LNCAP (cell line): ENCODE measurements at regions not wholly inside any gene's neighbourhood (a gene's known extent, or its start where the extent isn't known, plus 50 kb on each side); places are given as distances from the start of the nearest gene placed in this dataset.

Experiments used
- CTCF ChIP-seq: fragments of 450-650 bp; IDR thresholded peaks from 2 replicates; pipeline ENCODE4 v1.5.1; 2017; ENCODE audit warnings: mild to moderate bottlenecking

GRCh38 chr10:24153537-24153936, 55.4 kb upstream of the KIAA1217 start:
- TF ChIP-seq CTCF, result no peak

- no peak for TF ChIP-seq CTCF
These were observed 52.3 kb upstream of the KIAA1217 start for GRCh38 chr10:24156686-24157085.

DNA sequence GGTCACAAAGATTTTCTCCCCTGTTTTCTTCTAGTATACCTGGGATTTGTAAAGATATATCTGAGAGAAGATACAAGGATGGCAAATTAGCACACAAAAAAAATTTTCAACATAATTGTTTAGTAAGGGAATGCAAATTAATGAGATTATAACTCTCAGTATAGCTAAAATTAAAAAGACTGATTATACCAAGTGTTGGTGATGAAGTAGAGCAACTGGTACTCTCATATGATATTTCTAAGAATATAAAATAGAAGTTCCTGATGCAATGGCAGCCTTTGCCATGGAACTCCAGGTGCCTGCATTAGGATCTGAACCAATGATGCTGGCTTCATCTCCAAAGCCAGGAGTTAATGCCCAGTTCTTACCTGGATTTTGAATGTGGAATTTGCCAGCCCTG, 51.4 kb upstream of the KIAA1217 start:
- no peak for TF ChIP-seq CTCF
